Large intestine (tissue), 3 donors: ENCODE measurements at regions not wholly inside any gene's neighbourhood (a gene's known extent, or its start where the extent isn't known, plus 50 kb on each side); places are given as distances from the start of the nearest gene placed in this dataset.

Source experiments
- DNase-seq, 2 donors: peaks; one replicate each; pipeline versions ENCODE4 v3.0.0 to v3.0.0-alpha.2; 2013
- H3K27ac ChIP-seq: one replicate; pipeline ENCODE4 v1.5.1; 2013; ENCODE audit warnings: low read length
- H3K27me3 ChIP-seq: 2 replicates; pipeline ENCODE4 v1.6.1; 2013; ENCODE audit warnings: low read length; ENCODE audit not compliant: control insufficient read depth, insufficient read depth
- H3K36me3 ChIP-seq: 2 replicates; pipeline ENCODE4 v1.6.1; 2013; ENCODE audit warnings: low read length; ENCODE audit not compliant: control insufficient read depth, insufficient read depth
- H3K4me1 ChIP-seq: one replicate; pipeline ENCODE4 v1.6.1; 2013; ENCODE audit warnings: low read length; ENCODE audit not compliant: control insufficient read depth, insufficient read depth
- H3K4me3 ChIP-seq: one replicate; pipeline ENCODE4 v1.5.1; 2013; ENCODE audit warnings: low read length
- H3K9me3 ChIP-seq: one replicate; pipeline ENCODE4 v1.6.1; 2013; ENCODE audit warnings: mild to moderate bottlenecking, low read depth, low read length, moderate library complexity; ENCODE audit not compliant: control insufficient read depth
- WGBS: methylation state at CpG from one replicate; pipeline ENCODE4 v1.1.5; 2013; ENCODE audit warnings: low lambda C conversion rate; ENCODE audit not compliant: insufficient coverage; 5-methylcytosine and 5-hydroxymethylcytosine counted together

- H3K27ac ChIP-seq = no peak overlapping the region
- WGBS = 100% methylated on average over 2 of the region's 2 CpGs
- no peak for DNase-seq
Observed at GRCh38 chr4:111930659-111931058, 214.6 kb upstream of the FAM241A start.

GRCh38 chr4:111933703-111934102 lies 211.6 kb upstream of the FAM241A start:
- Histone ChIP-seq H3K4me3 (no peak overlapping the region), H3K4me1 (no peaks in the 10 kb centered on the region), H3K27me3 (no peaks in the 10 kb centered on the region), H3K27ac (no peak overlapping the region), H3K36me3 (no peaks in the 10 kb centered on the region), H3K9me3 (no peaks in the 10 kb centered on the region)
- no CpG with 5 or more reads among the region's 2 CpGs for WGBS
- no peak for DNase-seq

More at GRCh38 chr4:111930659-111931058, 214.6 kb upstream of the FAM241A start:
- Histone ChIP-seq H3K4me3 (no peak overlapping the region), H3K9me3 (no peaks in the 10 kb centered on the region), H3K36me3 (no peaks in the 10 kb centered on the region), H3K4me1 (no peaks in the 10 kb centered on the region), H3K27me3 (no peaks in the 10 kb centered on the region)

GRCh38 chr4:111934314-111934713 lies 210.9 kb upstream of the FAM241A start:
- DNase-seq = no peak
- Histone ChIP-seq H3K4me1 (no peaks in the 10 kb centered on the region), H3K9me3 (no peaks in the 10 kb centered on the region), H3K27ac (no peak overlapping the region), H3K36me3 (no peaks in the 10 kb centered on the region), H3K4me3 (no peak overlapping the region), H3K27me3 (no peaks in the 10 kb centered on the region)

DNA sequence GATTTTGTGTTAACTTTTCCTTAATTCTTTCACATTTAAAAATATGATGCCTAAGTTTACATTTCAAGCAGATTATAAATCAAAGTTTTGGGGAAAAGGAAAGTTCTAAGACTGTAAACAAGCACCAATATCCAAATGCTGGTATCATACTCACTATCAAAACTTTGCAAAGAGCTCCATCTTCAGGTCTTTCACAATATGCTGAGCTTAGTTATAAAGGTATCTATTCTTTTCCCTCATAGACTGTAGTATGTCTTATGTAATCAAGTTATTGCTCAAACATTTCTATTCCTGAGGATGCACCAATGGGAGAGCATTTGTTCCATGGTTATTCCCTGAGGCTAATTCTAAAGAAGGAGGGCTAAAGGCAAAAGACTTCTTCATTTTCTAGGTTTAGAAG lies 207.9 kb upstream of the FAM241A start:
- H3K4me3 ChIP-seq = no peak overlapping the region
- peak in 1 of 2 donors; percentile 13 for DNase-seq
- H3K9me3 ChIP-seq = no peaks in the 10 kb centered on the region
- no peaks in the 10 kb centered on the region for H3K36me3 ChIP-seq
- H3K27me3 ChIP-seq = no peaks in the 10 kb centered on the region
- no peak overlapping the region for H3K27ac ChIP-seq
- no peaks in the 10 kb centered on the region for H3K4me1 ChIP-seq

DNA sequence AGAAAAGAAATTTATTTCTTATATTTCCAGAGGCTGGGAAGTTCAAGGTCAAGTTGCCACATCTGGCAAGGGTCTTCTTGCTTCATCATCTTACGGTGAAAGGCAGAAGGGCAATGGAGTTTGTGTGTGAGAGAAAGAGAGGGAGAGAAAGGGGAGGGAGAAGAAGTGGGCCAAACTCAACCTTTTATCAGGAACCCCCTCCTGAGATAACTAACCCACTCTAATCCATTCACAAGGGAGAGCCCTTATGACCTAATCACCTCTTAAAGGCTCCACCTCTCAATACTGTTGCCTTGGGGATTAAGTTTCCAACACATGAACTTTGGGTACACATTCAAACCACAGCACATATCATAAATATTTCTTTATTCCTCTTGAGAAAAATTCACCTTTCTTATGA lies 203.3 kb upstream of the FAM241A start:
- no peaks in the 10 kb centered on the region for H3K9me3 ChIP-seq
- peak in 1 of 2 donors; percentile 23 for DNase-seq
- H3K4me1 ChIP-seq = no peaks in the 10 kb centered on the region
- WGBS = no CpG with 5 or more reads among the region's 1 CpG
- no peaks in the 10 kb centered on the region for H3K36me3 ChIP-seq
- H3K4me3 ChIP-seq = no peak overlapping the region
- no peaks in the 10 kb centered on the region for H3K27me3 ChIP-seq
- no peak overlapping the region for H3K27ac ChIP-seq

DNA sequence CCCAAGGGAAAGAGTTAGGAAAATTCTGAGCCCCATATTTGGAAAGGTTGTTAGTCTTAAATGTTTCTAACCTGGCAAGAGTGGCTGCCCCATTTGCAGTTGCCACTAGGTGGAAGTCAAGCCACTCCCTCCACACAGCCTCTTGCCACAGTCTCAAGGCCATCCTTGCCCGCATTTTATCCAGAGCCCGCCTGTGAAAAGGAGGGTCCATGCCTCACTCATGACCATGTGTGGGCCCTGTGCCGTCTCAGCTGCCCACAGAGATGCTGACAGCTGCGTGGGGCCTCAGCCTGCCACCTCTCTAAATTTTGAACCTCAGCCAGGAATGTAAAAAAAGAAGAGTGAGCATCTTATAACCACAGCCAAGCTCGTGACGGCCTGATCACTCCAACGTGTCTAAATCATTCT lies 201.5 kb upstream of the FAM241A start:
- H3K27ac ChIP-seq = no peak overlapping the region
- H3K27me3 ChIP-seq = no peaks in the 10 kb centered on the region
- H3K4me3 ChIP-seq = no peak overlapping the region
- H3K36me3 ChIP-seq = no peaks in the 10 kb centered on the region
- H3K4me1 ChIP-seq = no peaks in the 10 kb centered on the region
- H3K9me3 ChIP-seq = no peaks in the 10 kb centered on the region
- DNase-seq = peak in 1 of 2 donors; percentile 43
- no CpG with 5 or more reads among the region's 7 CpGs for WGBS

GRCh38 chr4:111945014-111945413 lies 200.2 kb upstream of the FAM241A start:
- Histone ChIP-seq H3K9me3 (no peaks in the 10 kb centered on the region), H3K27me3 (no peaks in the 10 kb centered on the region), H3K36me3 (no peaks in the 10 kb centered on the region), H3K4me1 (no peaks in the 10 kb centered on the region), H3K27ac (no peak overlapping the region), H3K4me3 (no peak overlapping the region)
- no CpG with 5 or more reads among the region's 1 CpG for WGBS
- DNase-seq = no peak

DNA sequence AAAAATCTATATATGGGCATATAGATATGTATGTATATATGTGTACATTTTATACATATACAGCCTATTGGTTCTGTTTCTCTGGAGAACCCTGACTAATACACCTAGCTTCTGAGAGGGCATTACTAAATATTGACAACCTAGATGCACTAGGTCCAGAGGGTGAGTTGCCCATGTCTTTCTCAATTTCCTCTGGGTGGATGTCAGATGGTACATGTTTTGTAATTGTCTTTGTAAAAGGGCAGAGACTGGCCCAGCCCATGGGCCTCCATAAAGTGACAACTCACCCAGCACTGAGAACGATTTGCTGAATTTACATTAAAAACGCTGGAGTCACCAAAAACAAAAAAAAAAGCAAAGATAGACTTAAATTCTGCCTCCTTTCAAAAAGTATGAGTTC lies 198.5 kb upstream of the FAM241A start:
- DNase-seq = no peak
- Histone ChIP-seq H3K27ac (no peak overlapping the region), H3K36me3 (no peaks in the 10 kb centered on the region), H3K4me3 (no peak overlapping the region), H3K4me1 (no peaks in the 10 kb centered on the region), H3K27me3 (no peaks in the 10 kb centered on the region), H3K9me3 (peaks cover 5% of the 10 kb centered on the region)
- WGBS = 95% methylated on average over 2 of the region's 2 CpGs

GRCh38 chr4:111952688-111953087 lies 192.6 kb upstream of the FAM241A start:
- Histone ChIP-seq H3K27ac (no peak overlapping the region), H3K36me3 (no peaks in the 10 kb centered on the region), H3K9me3 (peaks cover 5% of the 10 kb centered on the region), H3K4me1 (peaks cover 2% of the 10 kb centered on the region), H3K27me3 (no peaks in the 10 kb centered on the region), H3K4me3 (no peak overlapping the region)
- no peak for DNase-seq

GRCh38 chr4:111954550-111954949 lies 190.7 kb upstream of the FAM241A start:
- Histone ChIP-seq H3K27me3 (no peaks in the 10 kb centered on the region), H3K9me3 (peaks cover 5% of the 10 kb centered on the region), H3K27ac (no peak overlapping the region), H3K4me1 (peaks cover 14% of the 10 kb centered on the region), H3K4me3 (no peak overlapping the region), H3K36me3 (no peaks in the 10 kb centered on the region)
- no CpG with 5 or more reads among the region's 1 CpG for WGBS
- no peak for DNase-seq

DNA sequence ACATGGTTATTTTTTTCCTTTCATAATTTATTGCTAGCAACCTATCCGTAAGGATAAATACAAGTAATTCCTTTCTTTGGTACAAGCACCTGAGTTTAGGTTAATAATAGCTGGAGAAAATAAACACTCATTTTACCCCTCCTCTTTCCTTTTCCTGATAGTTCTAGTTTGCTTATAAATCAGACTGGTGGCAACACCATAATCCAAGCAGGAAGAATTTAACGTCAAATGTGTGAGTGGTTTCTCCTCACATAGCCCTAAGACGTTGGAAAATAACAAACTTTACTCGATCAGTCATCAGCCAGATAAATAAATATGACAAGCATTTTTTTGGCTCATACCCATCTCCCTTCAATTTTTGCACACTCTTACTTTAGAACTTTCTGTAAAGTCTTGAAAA lies 190.3 kb upstream of the FAM241A start:
- Histone ChIP-seq H3K27ac (no peak overlapping the region), H3K4me3 (no peak overlapping the region), H3K4me1 (peaks cover 15% of the 10 kb centered on the region), H3K36me3 (no peaks in the 10 kb centered on the region), H3K27me3 (no peaks in the 10 kb centered on the region), H3K9me3 (peaks cover 5% of the 10 kb centered on the region)
- no peak for DNase-seq
- WGBS = 83% methylated on average over 2 of the region's 4 CpGs
